Upper lobe of left lung (tissue), 4 donors: ENCODE measurements at regions not wholly inside any gene's neighbourhood (a gene's known extent, or its start where the extent isn't known, plus 50 kb on each side); places are given as distances from the start of the nearest gene placed in this dataset.

ENCODE experiments used
- CTCF ChIP-seq, 6 experiments: fragments of 450-650 bp in 4 of 6; fragments of 200-600 bp in 2 of 6; sonication (generic) in 2 of 6; IDR thresholded peaks; one replicate each; pipeline ENCODE4 v1.5.1; 2016 to 2019; ENCODE audit warnings: antibody characterized with exemption in 6 of 6
- EP300 ChIP-seq, 4 donors: sonication (generic); formaldehyde crosslinking; IDR thresholded peaks; one replicate each; pipeline ENCODE4 v1.5.1; 2017; ENCODE audit warnings: antibody characterized with exemption in 4 of 4, control low read depth in 2 of 4
- POLR2AphosphoS5 ChIP-seq, 2 donors: sonication (generic); formaldehyde crosslinking; IDR thresholded peaks; one replicate each; pipeline ENCODE4 v1.5.1; 2017; ENCODE audit warnings: antibody characterized with exemption in 2 of 2

DNA sequence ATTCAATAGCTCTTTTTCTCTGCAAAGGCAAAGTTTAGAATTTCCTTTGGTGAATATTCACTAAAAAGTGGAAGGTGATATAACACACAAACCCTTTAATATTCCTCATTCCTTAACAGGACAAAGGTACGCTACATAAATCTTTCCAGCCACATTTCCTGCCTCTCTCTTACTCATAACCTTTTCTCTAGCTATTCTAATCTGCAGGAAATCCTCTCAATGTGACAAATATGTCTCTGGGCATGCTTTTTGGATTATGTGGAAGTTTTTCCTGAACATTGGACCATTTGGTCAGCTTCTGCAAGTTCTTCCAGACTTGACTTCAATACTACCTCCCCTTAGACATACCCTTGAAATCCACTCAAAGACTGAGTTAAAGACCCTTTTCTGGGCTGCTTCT, 186.3 kb upstream of the TUSC1 start:
- TF ChIP-seq POLR2AphosphoS5 (IDR thresholded peaks at IDR 0.05) (no peak), CTCF (IDR thresholded peaks at IDR 0.05) (no peak), EP300 (IDR thresholded peaks at IDR 0.05) (no peak)
